ENCODE measurements at regions not wholly inside any gene's neighbourhood (a gene's known extent, or its start where the extent isn't known, plus 50 kb on each side); places are given as distances from the start of the nearest gene placed in this dataset.
"Not testable (repeated sequence)": the region's sequence is repeated elsewhere in the genome, so short reads cannot be mapped to it uniquely, and the experiment has no call there.

DNA sequence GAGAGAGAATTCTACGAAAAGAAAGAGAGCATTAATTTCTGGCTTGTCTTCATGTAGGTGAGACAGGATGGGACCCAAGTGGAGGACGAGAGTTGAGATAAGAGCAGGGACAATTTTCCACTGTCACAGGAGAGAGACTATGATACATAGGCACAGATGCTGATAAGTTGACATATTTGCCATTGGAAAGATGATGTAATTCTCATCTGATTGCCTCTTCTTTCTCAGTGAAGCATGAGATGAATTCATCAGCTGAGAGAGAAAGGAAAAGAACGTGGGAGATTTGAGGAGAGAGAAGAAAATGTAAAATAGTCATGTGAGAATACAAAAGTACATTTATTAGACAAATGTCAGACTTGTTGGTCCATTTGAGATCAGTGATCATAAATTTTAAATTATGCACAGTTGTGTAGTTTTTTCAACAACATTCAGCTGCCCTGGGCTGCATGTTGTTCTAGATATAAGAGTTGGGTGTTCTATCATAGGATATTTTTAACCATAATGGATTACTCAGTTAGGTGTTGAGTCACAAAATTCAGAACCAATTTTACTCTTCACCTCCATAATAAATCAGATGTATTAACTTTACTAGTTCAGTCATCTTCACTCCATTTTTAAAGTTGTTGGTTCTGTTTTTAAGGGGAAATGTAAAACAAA lies 222.9 kb downstream of the DPY19L2 start (continued):
- TF ChIP-seq, protein P1, sequence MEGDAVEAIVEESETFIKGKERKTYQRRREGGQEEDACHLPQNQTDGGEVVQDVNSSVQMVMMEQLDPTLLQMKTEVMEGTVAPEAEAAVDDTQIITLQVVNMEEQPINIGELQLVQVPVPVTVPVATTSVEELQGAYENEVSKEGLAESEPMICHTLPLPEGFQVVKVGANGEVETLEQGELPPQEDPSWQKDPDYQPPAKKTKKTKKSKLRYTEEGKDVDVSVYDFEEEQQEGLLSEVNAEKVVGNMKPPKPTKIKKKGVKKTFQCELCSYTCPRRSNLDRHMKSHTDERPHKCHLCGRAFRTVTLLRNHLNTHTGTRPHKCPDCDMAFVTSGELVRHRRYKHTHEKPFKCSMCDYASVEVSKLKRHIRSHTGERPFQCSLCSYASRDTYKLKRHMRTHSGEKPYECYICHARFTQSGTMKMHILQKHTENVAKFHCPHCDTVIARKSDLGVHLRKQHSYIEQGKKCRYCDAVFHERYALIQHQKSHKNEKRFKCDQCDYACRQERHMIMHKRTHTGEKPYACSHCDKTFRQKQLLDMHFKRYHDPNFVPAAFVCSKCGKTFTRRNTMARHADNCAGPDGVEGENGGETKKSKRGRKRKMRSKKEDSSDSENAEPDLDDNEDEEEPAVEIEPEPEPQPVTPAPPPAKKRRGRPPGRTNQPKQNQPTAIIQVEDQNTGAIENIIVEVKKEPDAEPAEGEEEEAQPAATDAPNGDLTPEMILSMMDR (IDR thresholded peaks at IDR 0.05): no peak

- ChIA-PET CTCF (interaction anchor here (1.0 kb wide), 1 partner anchor 20 kb away, joined by 3 read pairs; no protein-coding TSS in a partner anchor), POLR2A (no interaction called here)
- TF ChIP-seq MXD4 (CRISPR knock-in tag; IDR thresholded peaks at IDR 0.05; ENCODE audit: borderline replicate concordance): no peak
- TF ChIP-seq MAX (CRISPR knock-in tag; IDR thresholded peaks at IDR 0.05): no peak
- TF ChIP-seq JUN (CRISPR knock-in tag; IDR thresholded peaks at IDR 0.05): no peak
- no peaks in the 10 kb centered on the region for H3K27me3 Mint-ChIP-seq (ENCODE audit: low read depth)
- peaks cover 11% of the 10 kb centered on the region for H3K9me3 Mint-ChIP-seq
- DNase-seq (ENCODE audit: low spot score) (no peak), ATAC-seq (peak; percentile 39; the same call in 1 of the 2 replicates)
- H3K4me1 Mint-ChIP-seq: no peaks in the 10 kb centered on the region
- H3K27ac Mint-ChIP-seq: no peak overlapping the region
- peaks cover 10% of the 10 kb centered on the region for H3K36me3 Mint-ChIP-seq
- no peak overlapping the region for H3K4me3 Mint-ChIP-seq
Observed at GRCh38 chr12:63440048-63440447, 228.2 kb downstream of the DPY19L2 start.

- CTCF ChIA-PET: interaction anchor here (1.2 kb wide), 1 partner anchor 14 kb away, joined by 3 read pairs; no protein-coding TSS in a partner anchor
- DNase-seq (ENCODE audit: low spot score); H3K4me1 Mint-ChIP-seq; H3K4me3 Mint-ChIP-seq; ATAC-seq; H3K27ac Mint-ChIP-seq; POLR2A ChIA-PET; H3K27me3 Mint-ChIP-seq (ENCODE audit: low read depth): not testable (repeated sequence)
- Mint-ChIP-seq H3K36me3 (peaks cover 32% of the 10 kb centered on the region), H3K9me3 (peaks cover 42% of the 10 kb centered on the region)
Observed at GRCh38 chr12:63434384-63434783, 233.9 kb downstream of the DPY19L2 start.

DNA sequence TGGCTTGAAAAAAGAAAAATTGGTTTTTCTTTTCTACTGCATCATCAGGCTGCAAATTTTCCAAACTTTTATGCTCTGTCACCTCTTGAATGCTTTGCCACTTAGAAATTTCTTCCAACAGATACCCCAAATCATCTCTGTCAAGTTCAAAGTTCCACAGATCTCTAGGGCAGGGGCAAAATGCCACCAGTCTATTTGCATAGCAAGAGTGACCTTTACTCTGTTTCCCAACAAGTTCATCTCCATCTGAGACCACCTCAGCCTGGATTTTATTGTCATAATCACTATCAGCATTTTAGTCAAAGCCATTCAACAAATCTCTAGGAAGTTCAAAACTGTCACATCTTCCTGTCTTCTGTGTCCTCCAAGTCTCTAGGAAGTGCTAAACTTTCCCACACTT lies 240.3 kb downstream of the DPY19L2 start:
- DNase-seq (ENCODE audit: low spot score); ATAC-seq; CTCF ChIA-PET; H3K27ac Mint-ChIP-seq; POLR2A ChIA-PET; H3K36me3 Mint-ChIP-seq; H3K27me3 Mint-ChIP-seq (ENCODE audit: low read depth); H3K4me1 Mint-ChIP-seq; H3K4me3 Mint-ChIP-seq: not testable (repeated sequence)
- H3K9me3 Mint-ChIP-seq: peaks cover 16% of the 10 kb centered on the region

DNA sequence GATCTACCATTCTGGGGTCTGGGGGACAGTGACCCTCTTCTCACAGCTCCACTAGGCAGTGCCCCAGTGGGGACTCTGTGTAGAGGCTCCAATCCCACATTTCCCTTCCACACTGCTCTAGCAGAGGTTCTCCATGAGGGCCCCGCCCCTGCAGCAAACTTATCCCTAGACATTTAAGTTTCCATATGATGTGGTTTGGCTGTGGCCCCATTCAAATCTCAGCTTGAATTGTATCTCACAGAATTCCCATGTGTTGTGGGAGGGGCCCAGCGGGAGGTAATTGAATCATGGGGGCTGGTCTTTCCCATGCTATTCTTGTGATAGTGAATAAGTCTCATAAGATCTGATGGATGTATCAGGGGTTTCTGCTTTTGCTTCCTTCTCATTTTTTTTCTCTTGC lies 241.3 kb downstream of the DPY19L2 start:
- H3K27me3 Mint-ChIP-seq (ENCODE audit: low read depth); ATAC-seq; H3K27ac Mint-ChIP-seq; POLR2A ChIA-PET; H3K9me3 Mint-ChIP-seq; H3K4me1 Mint-ChIP-seq; CTCF ChIA-PET; H3K36me3 Mint-ChIP-seq; DNase-seq (ENCODE audit: low spot score); H3K4me3 Mint-ChIP-seq: not testable (repeated sequence)

DNA sequence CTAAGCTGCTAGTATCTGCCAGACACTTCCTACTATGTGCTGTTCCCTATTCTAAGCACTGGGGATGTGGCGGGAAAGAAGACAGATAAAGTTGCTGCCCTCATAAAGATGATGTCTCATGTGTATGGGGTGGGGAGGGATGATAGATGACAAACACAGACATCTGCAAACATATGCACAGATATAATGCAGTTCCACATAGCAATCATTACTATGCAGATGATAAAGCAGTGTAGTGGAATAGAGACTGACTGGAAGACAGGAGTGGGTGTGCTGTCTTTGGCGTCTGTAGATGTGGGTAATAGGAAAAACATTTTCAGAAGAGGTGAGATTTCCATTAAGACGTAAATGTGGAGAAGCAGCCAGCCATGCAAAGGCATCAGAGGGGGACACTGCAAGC lies 243.6 kb downstream of the DPY19L2 start:
- no peak for ATAC-seq
- H3K36me3 Mint-ChIP-seq: no peaks in the 10 kb centered on the region
- no peak overlapping the region for H3K27ac Mint-ChIP-seq
- H3K4me1 Mint-ChIP-seq: peaks cover 16% of the 10 kb centered on the region
- H3K27me3 Mint-ChIP-seq (ENCODE audit: low read depth): no peaks in the 10 kb centered on the region
- CTCF ChIA-PET: no interaction called here
- POLR2A ChIA-PET: no interaction called here
- no peak for TF ChIP-seq ATF3 (CRISPR knock-in tag; conservative IDR thresholded peaks at IDR 0.05)
- no peak for TF ChIP-seq MAX (CRISPR knock-in tag; IDR thresholded peaks at IDR 0.05)
- TF ChIP-seq AR (CRISPR knock-in tag; IDR thresholded peaks at IDR 0.05): no peak
- H3K9me3 Mint-ChIP-seq: peaks cover 7% of the 10 kb centered on the region; the same call in 1 of the 2 replicates
- H3K4me3 Mint-ChIP-seq: no peak overlapping the region
- no peak for DNase-seq (ENCODE audit: low spot score)

Data from WTC11 (cell line).